Neural cell (in vitro differentiated cells): ENCODE measurements at regions not wholly inside any gene's neighbourhood (a gene's known extent, or its start where the extent isn't known, plus 50 kb on each side); places are given as distances from the start of the nearest gene placed in this dataset.

Experiments
- H2AFZ ChIP-seq: fragments of 200-600, 300-800 bp; sonication (generic), shearing (Covaris generic); 2 replicates; pipeline ENCODE4 v1.6.0; 2014; ENCODE audit warnings: low read depth, mild to moderate bottlenecking, antibody characterized with exemption, low read length, moderate library complexity
- H3F3A ChIP-seq: fragments of 200-600 bp; shearing (Covaris generic); 2 replicates; pipeline ENCODE4 v1.6.1; 2016; ENCODE audit warnings: mild to moderate bottlenecking, moderate library complexity, mixed read lengths, antibody characterized with exemption, low read length; ENCODE audit not compliant: insufficient read depth, poor library complexity, severe bottlenecking
- H3K27ac ChIP-seq: fragments of 200-600, 300-800 bp; sonication (generic), shearing (Covaris generic); 2 replicates; pipeline ENCODE4 v1.5.1; 2014; ENCODE audit warnings: mild to moderate bottlenecking, low read length, moderate library complexity
- H3K27me3 ChIP-seq: fragments of 300-800, 200-600 bp; sonication (generic), shearing (Covaris generic); 2 replicates; pipeline ENCODE4 v1.6.0; 2014; ENCODE audit warnings: mild to moderate bottlenecking, low read depth, low read length, moderate library complexity; ENCODE audit not compliant: insufficient read depth
- H3K36me3 ChIP-seq: fragments of 300-800, 200-600 bp; sonication (generic), shearing (Covaris generic); 2 replicates; pipeline ENCODE4 v1.5.1; 2014; ENCODE audit warnings: mild to moderate bottlenecking, antibody characterized with exemption, low read length, moderate library complexity; ENCODE audit not compliant: insufficient read depth
- H3K4me2 ChIP-seq: fragments of 300-800, 200-600 bp; sonication (generic), shearing (Covaris generic); 2 replicates; pipeline ENCODE4 v1.6.0; 2014; ENCODE audit warnings: mild to moderate bottlenecking, low read length
- H3K4me3 ChIP-seq: fragments of 300-800, 200-600 bp; sonication (generic), shearing (Covaris generic); 2 replicates; pipeline ENCODE4 v1.5.1; 2014; ENCODE audit warnings: mild to moderate bottlenecking, low read length, moderate library complexity
- H3K79me2 ChIP-seq: fragments of 200-600 bp; shearing (Covaris generic); replicated peaks from 2 replicates; pipeline ENCODE4 v1.6.0; 2014; ENCODE audit warnings: mild to moderate bottlenecking, low read length, moderate library complexity; ENCODE audit not compliant: insufficient read depth
- H3K9ac ChIP-seq: fragments of 300-800, 200-600 bp; sonication (generic), shearing (Covaris generic); 2 replicates; pipeline ENCODE4 v1.6.1; 2016; ENCODE audit warnings: mild to moderate bottlenecking, low read length, mixed read lengths
- H3K9me2 ChIP-seq: fragments of 200-600 bp; shearing (Covaris generic); 2 replicates; pipeline ENCODE4 v1.6.1; 2016; ENCODE audit warnings: mild to moderate bottlenecking, low read length, mixed read lengths; ENCODE audit not compliant: insufficient read depth
- H3K9me3 ChIP-seq: fragments of 200-600, 300-800 bp; sonication (generic), shearing (Covaris generic); 2 replicates; pipeline ENCODE4 v1.6.1; 2016; ENCODE audit warnings: mild to moderate bottlenecking, mixed run types, low read length, moderate library complexity, mixed read lengths
- H4K20me1 ChIP-seq: fragments of 200-600 bp; shearing (Covaris generic); 2 replicates; pipeline ENCODE4 v1.6.1; 2016; ENCODE audit warnings: mild to moderate bottlenecking, mixed run types; ENCODE audit not compliant: insufficient read depth
- CTCF ChIP-seq: fragments of 450-650 bp; IDR thresholded peaks from 2 replicates; pipeline ENCODE4 v1.5.1; 2014; ENCODE audit warnings: antibody characterized with exemption, mild to moderate bottlenecking, moderate library complexity; ENCODE audit not compliant: poor library complexity, severe bottlenecking
- EP300 ChIP-seq: fragments of 450-650 bp; conservative IDR thresholded peaks from 2 replicates; pipeline ENCODE4 v1.6.1; 2014; ENCODE audit warnings: antibody characterized with exemption, mild to moderate bottlenecking, moderate library complexity; ENCODE audit not compliant: poor library complexity, severe bottlenecking
- EZH2 ChIP-seq: fragments of 200-600, 300-800 bp; shearing (Covaris generic), sonication (generic); IDR thresholded peaks from 2 replicates; pipeline ENCODE4 v1.6.1; 2014; ENCODE audit warnings: antibody characterized with exemption, low read length, borderline replicate concordance, mild to moderate bottlenecking; ENCODE audit not compliant: insufficient read depth, poor library complexity, severe bottlenecking
- MXI1 ChIP-seq: fragments of 450-650 bp; conservative IDR thresholded peaks from 2 replicates; pipeline ENCODE4 v1.6.1; 2014; ENCODE audit warnings: antibody characterized with exemption, mild to moderate bottlenecking; ENCODE audit not compliant: poor library complexity, severe bottlenecking
- POLR2AphosphoS5 ChIP-seq: IDR thresholded peaks from 2 replicates; pipeline ENCODE4 v1.6.1; 2012
- RAD21 ChIP-seq: fragments of 450-650 bp; conservative IDR thresholded peaks from 2 replicates; pipeline ENCODE4 v1.6.1; 2014; ENCODE audit warnings: antibody characterized with exemption, mild to moderate bottlenecking, moderate library complexity
- REST ChIP-seq: IDR thresholded peaks from 2 replicates; pipeline ENCODE4 v1.6.1; 2012; ENCODE audit warnings: borderline replicate concordance
- SMC3 ChIP-seq: fragments of 450-650 bp; conservative IDR thresholded peaks from 2 replicates; pipeline ENCODE4 v1.6.1; 2014; ENCODE audit warnings: antibody characterized with exemption, mild to moderate bottlenecking, moderate library complexity; ENCODE audit not compliant: poor library complexity
- TAF1 ChIP-seq: IDR thresholded peaks from 2 replicates; pipeline ENCODE4 v1.6.1; 2012; ENCODE audit warnings: low read depth

- Histone ChIP-seq H3K9me3 (no peaks in the 10 kb centered on the region), H3K4me2 (no peak overlapping the region), H3K36me3 (no peaks in the 10 kb centered on the region), H2AFZ (no peak overlapping the region), H3K9ac (no peak overlapping the region), H3F3A (no peaks in the 10 kb centered on the region), H3K4me3 (no peak overlapping the region), H4K20me1 (no peaks in the 10 kb centered on the region), H3K27ac (no peak overlapping the region), H3K9me2 (no peaks in the 10 kb centered on the region), H3K27me3 (no peaks in the 10 kb centered on the region), H3K79me2 (no peaks in the 10 kb centered on the region)
- TF ChIP-seq EZH2: no peak
- TF ChIP-seq SMC3: no peak
- no peak for TF ChIP-seq RAD21
- no peak for TF ChIP-seq TAF1
- no peak for TF ChIP-seq REST
- TF ChIP-seq CTCF: no peak
- TF ChIP-seq MXI1: no peak
Observed at GRCh38 chr3:40962721-40963120, 236.6 kb upstream of the CTNNB1 start.

GRCh38 chr3:40968666-40969065, 230.6 kb upstream of the CTNNB1 start:
- no peaks in the 10 kb centered on the region for H3K36me3 ChIP-seq
- H3K4me2 ChIP-seq: no peak overlapping the region
- H3F3A ChIP-seq: no peaks in the 10 kb centered on the region
- H2AFZ ChIP-seq: no peak overlapping the region
- H3K9ac ChIP-seq: no peak overlapping the region
- H4K20me1 ChIP-seq: no peaks in the 10 kb centered on the region
- H3K79me2 ChIP-seq: no peaks in the 10 kb centered on the region
- H3K9me2 ChIP-seq: no peaks in the 10 kb centered on the region
- TF ChIP-seq RAD21 (no peak), SMC3 (no peak), EZH2 (no peak), POLR2AphosphoS5 (no peak), CTCF (no peak), REST (no peak), TAF1 (no peak), EP300 (no peak), MXI1 (no peak)
- no peak overlapping the region for H3K4me3 ChIP-seq
- H3K9me3 ChIP-seq: no peaks in the 10 kb centered on the region
- no peak overlapping the region for H3K27ac ChIP-seq
- H3K27me3 ChIP-seq: no peaks in the 10 kb centered on the region
